ENCODE measurements at regions not wholly inside any gene's neighbourhood (a gene's known extent, or its start where the extent isn't known, plus 50 kb on each side); places are given as distances from the start of the nearest gene placed in this dataset.

GRCh38 chr20:11652128-11652527, 265.6 kb upstream of the BTBD3 start:
- DNase-seq (ENCODE audit: low read depth in 2 of 2): no peak

GRCh38 chr20:11654766-11655165, 262.9 kb upstream of the BTBD3 start:
- no peak for DNase-seq (ENCODE audit: low read depth in 2 of 2)

GRCh38 chr20:11660673-11661072, 257.0 kb upstream of the BTBD3 start:
- DNase-seq (ENCODE audit: low read depth in 2 of 2): no peak

- DNase-seq (ENCODE audit: low read depth in 2 of 2): no peak
Observed at GRCh38 chr20:11671015-11671511, 246.6 kb upstream of the BTBD3 start.

- DNase-seq (ENCODE audit: low read depth in 2 of 2): no peak
Observed at GRCh38 chr20:11672959-11673358, 244.7 kb upstream of the BTBD3 start.

- no peak for DNase-seq (ENCODE audit: low read depth in 2 of 2)
Observed at GRCh38 chr20:11675920-11676629, 241.6 kb upstream of the BTBD3 start.

GRCh38 chr20:11676630-11677287, 240.9 kb upstream of the BTBD3 start:
- DNase-seq (ENCODE audit: low read depth in 2 of 2): peak; percentile 39 to 72

- no peak for DNase-seq (ENCODE audit: low read depth in 2 of 2)
Observed at GRCh38 chr20:11677428-11677827, 240.3 kb upstream of the BTBD3 start.

GRCh38 chr20:11677836-11678235, 239.9 kb upstream of the BTBD3 start:
- no peak for DNase-seq (ENCODE audit: low read depth in 2 of 2)

GRCh38 chr20:11682285-11682684, 235.4 kb upstream of the BTBD3 start:
- no peak for DNase-seq (ENCODE audit: low read depth in 2 of 2)

GRCh38 chr20:11686195-11686594, 231.5 kb upstream of the BTBD3 start:
- DNase-seq (ENCODE audit: low read depth in 2 of 2): no peak

GRCh38 chr20:11686820-11687543, 230.7 kb upstream of the BTBD3 start:
- peak in 1 of 2 donors; percentile 5 for DNase-seq (ENCODE audit: low read depth in 2 of 2)

GRCh38 chr20:11687546-11688292, 230.0 kb upstream of the BTBD3 start:
- DNase-seq (ENCODE audit: low read depth in 2 of 2): no peak

- DNase-seq (ENCODE audit: low read depth in 2 of 2): no peak
Observed at GRCh38 chr20:11689262-11689661, 228.4 kb upstream of the BTBD3 start.

GRCh38 chr20:11691766-11692165, 225.9 kb upstream of the BTBD3 start:
- peak in 1 of 2 donors; percentile 69 for DNase-seq (ENCODE audit: low read depth in 2 of 2)

GRCh38 chr20:11692567-11692966, 225.1 kb upstream of the BTBD3 start:
- peak; percentile 5 to 40 for DNase-seq (ENCODE audit: low read depth in 2 of 2)

- no peak for DNase-seq (ENCODE audit: low read depth in 2 of 2)
Observed at GRCh38 chr20:11694467-11694866, 223.2 kb upstream of the BTBD3 start.

GRCh38 chr20:11697055-11697454, 220.6 kb upstream of the BTBD3 start:
- no peak for DNase-seq (ENCODE audit: low read depth in 2 of 2)

GRCh38 chr20:11697646-11698045, 220.0 kb upstream of the BTBD3 start:
- DNase-seq (ENCODE audit: low read depth in 2 of 2): no peak

GRCh38 chr20:11698124-11698523, 219.6 kb upstream of the BTBD3 start:
- no peak for DNase-seq (ENCODE audit: low read depth in 2 of 2)

- DNase-seq (ENCODE audit: low read depth in 2 of 2): no peak
Observed at GRCh38 chr20:11700831-11701230, 216.9 kb upstream of the BTBD3 start.

Data from lung microvascular endothelial cell (primary cell).